ENCODE measurements at regions not wholly inside any gene's neighbourhood (a gene's known extent, or its start where the extent isn't known, plus 50 kb on each side); places are given as distances from the start of the nearest gene placed in this dataset.

DNA sequence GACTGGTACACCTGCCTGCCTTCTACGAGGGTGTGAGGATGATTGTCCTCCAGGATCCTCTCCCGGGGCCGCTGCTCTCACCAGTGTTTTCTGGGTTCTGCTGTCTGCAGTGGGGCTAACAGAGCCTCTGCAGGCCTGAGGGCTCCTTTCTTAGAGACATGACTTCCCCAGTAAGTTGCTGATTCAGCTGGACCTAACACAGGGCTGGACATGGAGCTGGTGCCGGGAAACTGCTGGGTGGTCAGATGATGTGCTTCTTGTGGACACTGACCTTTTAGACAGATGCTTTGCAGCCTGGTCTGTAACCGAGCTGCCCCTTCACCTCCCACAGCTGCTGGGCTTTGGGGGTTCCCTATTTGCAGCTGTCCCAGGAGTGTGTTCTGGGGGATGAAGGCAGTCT, 71.5 kb downstream of the FOXL1 start:
- Histone ChIP-seq H3K4me2 (ENCODE audit: low read depth, low read length) (no peak overlapping the region), H2AFZ (ENCODE audit: low read length) (no peak overlapping the region), H3F3A (ENCODE audit: insufficient read depth, low read length) (no peaks in the 10 kb centered on the region), H3K9ac (ENCODE audit: low read length) (no peak overlapping the region), H3K27me3 (replicated peaks; ENCODE audit: insufficient read depth, low read length) (peaks cover 7% of the 10 kb centered on the region), H3K79me2 (ENCODE audit: low read length) (no peaks in the 10 kb centered on the region), H4K20me1 (ENCODE audit: insufficient read depth, low read length) (no peaks in the 10 kb centered on the region), H3K4me1 (ENCODE audit: low read length) (no peaks in the 10 kb centered on the region), H3K9me2 (replicated peaks; ENCODE audit: insufficient read depth, low read length) (no peaks in the 10 kb centered on the region), H3K4me3 (ENCODE audit: low read length) (no peak overlapping the region), H3K9me3 (replicated peaks; ENCODE audit: insufficient read depth, low read length) (no peaks in the 10 kb centered on the region), H3K36me3 (replicated peaks; ENCODE audit: insufficient read depth, low read length) (no peaks in the 10 kb centered on the region), H3K27ac (ENCODE audit: low read length) (no peak overlapping the region)
- TF ChIP-seq EZH2phosphoT487 (IDR thresholded peaks at IDR 0.05; ENCODE audit: low read length) (no peak), EZH2 (optimal IDR thresholded peaks at IDR 0.05; ENCODE audit: low read depth, low read length) (no peak)
- TF ChIP-seq, protein P1, sequence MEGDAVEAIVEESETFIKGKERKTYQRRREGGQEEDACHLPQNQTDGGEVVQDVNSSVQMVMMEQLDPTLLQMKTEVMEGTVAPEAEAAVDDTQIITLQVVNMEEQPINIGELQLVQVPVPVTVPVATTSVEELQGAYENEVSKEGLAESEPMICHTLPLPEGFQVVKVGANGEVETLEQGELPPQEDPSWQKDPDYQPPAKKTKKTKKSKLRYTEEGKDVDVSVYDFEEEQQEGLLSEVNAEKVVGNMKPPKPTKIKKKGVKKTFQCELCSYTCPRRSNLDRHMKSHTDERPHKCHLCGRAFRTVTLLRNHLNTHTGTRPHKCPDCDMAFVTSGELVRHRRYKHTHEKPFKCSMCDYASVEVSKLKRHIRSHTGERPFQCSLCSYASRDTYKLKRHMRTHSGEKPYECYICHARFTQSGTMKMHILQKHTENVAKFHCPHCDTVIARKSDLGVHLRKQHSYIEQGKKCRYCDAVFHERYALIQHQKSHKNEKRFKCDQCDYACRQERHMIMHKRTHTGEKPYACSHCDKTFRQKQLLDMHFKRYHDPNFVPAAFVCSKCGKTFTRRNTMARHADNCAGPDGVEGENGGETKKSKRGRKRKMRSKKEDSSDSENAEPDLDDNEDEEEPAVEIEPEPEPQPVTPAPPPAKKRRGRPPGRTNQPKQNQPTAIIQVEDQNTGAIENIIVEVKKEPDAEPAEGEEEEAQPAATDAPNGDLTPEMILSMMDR (IDR thresholded peaks at IDR 0.05; ENCODE audit: low read length): no peak
- no peak for DNase-seq

DNA sequence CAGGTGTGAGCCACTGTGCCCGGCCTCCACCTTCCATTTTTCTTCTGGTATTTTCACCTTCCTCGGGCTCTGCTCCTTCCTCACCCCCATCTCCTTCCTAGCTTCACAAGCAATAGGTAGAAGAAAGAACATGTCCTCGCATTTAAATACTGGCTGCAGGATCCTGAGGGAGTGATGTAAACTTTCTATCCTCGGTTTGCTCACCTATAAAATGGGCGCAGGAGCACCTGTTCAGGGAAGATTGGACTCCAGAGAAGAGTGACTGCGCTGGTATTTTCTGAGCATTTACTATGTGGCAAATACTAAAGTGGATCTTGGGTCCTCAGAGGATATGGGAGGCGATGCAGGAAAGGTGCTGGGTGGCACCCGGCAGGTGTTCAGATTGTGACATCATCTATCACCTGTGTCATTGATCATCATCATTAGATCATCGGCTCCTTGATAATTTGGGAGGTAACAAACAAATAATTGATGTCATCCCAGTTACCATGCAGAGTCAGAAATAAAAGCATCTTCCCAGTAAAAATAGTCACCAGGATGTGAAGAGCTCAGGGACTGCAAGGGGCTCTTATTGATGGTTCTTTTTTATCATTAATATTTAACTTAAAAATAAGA, 72.8 kb downstream of the FOXL1 start:
- Histone ChIP-seq H3K4me2 (ENCODE audit: low read depth, low read length) (no peak overlapping the region), H3K79me2 (ENCODE audit: low read length) (no peaks in the 10 kb centered on the region), H3K27ac (ENCODE audit: low read length) (no peak overlapping the region), H3K4me1 (ENCODE audit: low read length) (no peaks in the 10 kb centered on the region), H2AFZ (ENCODE audit: low read length) (no peak overlapping the region), H4K20me1 (ENCODE audit: insufficient read depth, low read length) (no peaks in the 10 kb centered on the region), H3K9ac (ENCODE audit: low read length) (no peak overlapping the region), H3K36me3 (replicated peaks; ENCODE audit: insufficient read depth, low read length) (no peaks in the 10 kb centered on the region), H3K9me3 (replicated peaks; ENCODE audit: insufficient read depth, low read length) (no peaks in the 10 kb centered on the region), H3K9me2 (replicated peaks; ENCODE audit: insufficient read depth, low read length) (no peaks in the 10 kb centered on the region), H3K4me3 (ENCODE audit: low read length) (no peak overlapping the region), H3K27me3 (replicated peaks; ENCODE audit: insufficient read depth, low read length) (peaks cover 7% of the 10 kb centered on the region), H3F3A (ENCODE audit: insufficient read depth, low read length) (no peaks in the 10 kb centered on the region)
- DNase-seq: no peak
- TF ChIP-seq EZH2 (optimal IDR thresholded peaks at IDR 0.05; ENCODE audit: low read depth, low read length) (no peak), EZH2phosphoT487 (IDR thresholded peaks at IDR 0.05; ENCODE audit: low read length) (no peak)
- TF ChIP-seq, protein P1 (IDR thresholded peaks at IDR 0.05; ENCODE audit: low read length): no peak

DNA sequence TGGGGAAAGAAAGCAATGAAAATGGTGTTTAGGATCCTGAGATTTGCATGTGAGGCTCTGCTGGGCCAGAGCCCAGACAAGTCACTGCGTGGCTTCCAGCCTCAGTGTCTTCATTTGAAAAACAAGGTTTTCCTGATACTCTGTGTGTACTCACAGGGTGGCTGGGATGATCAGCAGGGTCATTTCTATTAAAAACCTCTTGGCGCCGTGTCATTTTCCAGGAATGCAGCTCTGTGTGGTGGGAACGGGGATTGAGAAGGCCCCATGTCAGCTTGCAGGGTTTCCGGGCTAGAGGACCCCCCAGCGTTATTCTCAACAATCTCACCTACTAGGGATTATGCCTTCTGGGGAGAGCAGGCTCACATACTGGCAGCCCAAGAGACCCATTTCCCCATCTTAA, 73.5 kb downstream of the FOXL1 start:
- H3K27me3 ChIP-seq (replicated peaks; ENCODE audit: insufficient read depth, low read length): peaks cover 7% of the 10 kb centered on the region
- H2AFZ ChIP-seq (ENCODE audit: low read length): no peak overlapping the region
- no peaks in the 10 kb centered on the region for H3K9me3 ChIP-seq (replicated peaks; ENCODE audit: insufficient read depth, low read length)
- H3F3A ChIP-seq (ENCODE audit: insufficient read depth, low read length): no peaks in the 10 kb centered on the region
- no peak for DNase-seq
- H3K9ac ChIP-seq (ENCODE audit: low read length): no peak overlapping the region
- no peaks in the 10 kb centered on the region for H3K4me1 ChIP-seq (ENCODE audit: low read length)
- TF ChIP-seq EZH2phosphoT487 (IDR thresholded peaks at IDR 0.05; ENCODE audit: low read length) (no peak), EZH2 (optimal IDR thresholded peaks at IDR 0.05; ENCODE audit: low read depth, low read length) (no peak)
- TF ChIP-seq, protein P1 (IDR thresholded peaks at IDR 0.05; ENCODE audit: low read length): no peak
- no peak overlapping the region for H3K27ac ChIP-seq (ENCODE audit: low read length)
- H3K79me2 ChIP-seq (ENCODE audit: low read length): no peaks in the 10 kb centered on the region
- no peak overlapping the region for H3K4me2 ChIP-seq (ENCODE audit: low read depth, low read length)
- no peaks in the 10 kb centered on the region for H3K36me3 ChIP-seq (replicated peaks; ENCODE audit: insufficient read depth, low read length)
- H3K9me2 ChIP-seq (replicated peaks; ENCODE audit: insufficient read depth, low read length): no peaks in the 10 kb centered on the region
- no peak overlapping the region for H3K4me3 ChIP-seq (ENCODE audit: low read length)
- H4K20me1 ChIP-seq (ENCODE audit: insufficient read depth, low read length): no peaks in the 10 kb centered on the region
